ENCODE measurements at regions not wholly inside any gene's neighbourhood (a gene's known extent, or its start where the extent isn't known, plus 50 kb on each side); places are given as distances from the start of the nearest gene placed in this dataset.

- DNase-seq (ENCODE audit: low read depth, low spot score), result no peak
Observed at GRCh38 chr9:29798599-29798998, 2225.3 kb upstream of the C9orf72 start.

- no peak for DNase-seq (ENCODE audit: low read depth, low spot score)
Observed at GRCh38 chr9:29799227-29799626, 2225.9 kb upstream of the C9orf72 start.

- DNase-seq (ENCODE audit: low read depth, low spot score), result no peak
Observed at GRCh38 chr9:29800821-29801220, 2227.5 kb upstream of the C9orf72 start.

- no peak for DNase-seq (ENCODE audit: low read depth, low spot score)
Observed at GRCh38 chr9:29802454-29802853, 2229.2 kb upstream of the C9orf72 start.

- no peak for DNase-seq (ENCODE audit: low read depth, low spot score)
Observed at GRCh38 chr9:29806937-29807618, 2233.8 kb upstream of the C9orf72 start.

- DNase-seq (ENCODE audit: low read depth, low spot score), result no peak
Observed at GRCh38 chr9:29816954-29817703, 2243.8 kb upstream of the C9orf72 start.

GRCh38 chr9:29822458-29822857, 2249.2 kb upstream of the C9orf72 start:
- no peak for DNase-seq (ENCODE audit: low read depth, low spot score)

- DNase-seq (ENCODE audit: low read depth, low spot score), result no peak
Observed at GRCh38 chr9:29826421-29826820, 2253.1 kb upstream of the C9orf72 start.

- no peak for DNase-seq (ENCODE audit: low read depth, low spot score)
Observed at GRCh38 chr9:29830821-29831220, 2257.5 kb upstream of the C9orf72 start.

- no peak for DNase-seq (ENCODE audit: low read depth, low spot score)
Observed at GRCh38 chr9:29838491-29839020, 2265.3 kb upstream of the C9orf72 start.

GRCh38 chr9:29844251-29844650, 2271.0 kb upstream of the C9orf72 start:
- no peak for DNase-seq (ENCODE audit: low read depth, low spot score)

GRCh38 chr9:29850664-29851063, 2277.4 kb upstream of the C9orf72 start:
- no peak for DNase-seq (ENCODE audit: low read depth, low spot score)

- DNase-seq (ENCODE audit: low read depth, low spot score), result no peak
Observed at GRCh38 chr9:29861803-29862202, 2288.5 kb upstream of the C9orf72 start.

- DNase-seq (ENCODE audit: low read depth, low spot score), result no peak
Observed at GRCh38 chr9:29865764-29866313, 2292.6 kb upstream of the C9orf72 start.

GRCh38 chr9:29866556-29866955, 2293.3 kb upstream of the C9orf72 start:
- DNase-seq (ENCODE audit: low read depth, low spot score), result no peak

- no peak for DNase-seq (ENCODE audit: low read depth, low spot score)
Observed at GRCh38 chr9:29873579-29873978, 2300.3 kb upstream of the C9orf72 start.

GRCh38 chr9:29875547-29875946, 2302.3 kb upstream of the C9orf72 start:
- DNase-seq (ENCODE audit: low read depth, low spot score), result no peak

- no peak for DNase-seq (ENCODE audit: low read depth, low spot score)
Observed at GRCh38 chr9:29882767-29883166, 2309.5 kb upstream of the C9orf72 start.

GRCh38 chr9:29906065-29906464, 2332.8 kb upstream of the C9orf72 start:
- DNase-seq (ENCODE audit: low read depth, low spot score), result no peak

GRCh38 chr9:29928072-29928471, 2354.8 kb upstream of the C9orf72 start:
- DNase-seq (ENCODE audit: low read depth, low spot score), result no peak

GRCh38 chr9:29939559-29939958, 2366.3 kb upstream of the C9orf72 start:
- no peak for DNase-seq (ENCODE audit: low read depth, low spot score)

GRCh38 chr9:29945012-29945411, 2371.7 kb upstream of the C9orf72 start:
- DNase-seq (ENCODE audit: low read depth, low spot score), result no peak

- DNase-seq (ENCODE audit: low read depth, low spot score), result no peak
Observed at GRCh38 chr9:29958469-29958868, 2385.2 kb upstream of the C9orf72 start.
